ENCODE measurements at regions not wholly inside any gene's neighbourhood (a gene's known extent, or its start where the extent isn't known, plus 50 kb on each side); places are given as distances from the start of the nearest gene placed in this dataset.

GRCh38 chr2:167748536-167748935 is 498.9 kb downstream of the STK39 start:
- TF ChIP-seq CTCF (IDR thresholded peaks at IDR 0.05) (no peak), POLR2A (IDR thresholded peaks at IDR 0.05) (no peak), POLR2AphosphoS5 (IDR thresholded peaks at IDR 0.05) (no peak)
